ENCODE measurements at regions not wholly inside any gene's neighbourhood (a gene's known extent, or its start where the extent isn't known, plus 50 kb on each side); places are given as distances from the start of the nearest gene placed in this dataset.

GRCh38 chr15:77803487-77803886, 170.8 kb upstream of the LINGO1 start:
- TF ChIP-seq SMC3 (conservative IDR thresholded peaks at IDR 0.05; ENCODE audit: poor library complexity) (no peak), EP300 (conservative IDR thresholded peaks at IDR 0.05; ENCODE audit: poor library complexity, severe bottlenecking) (no peak), EZH2 (IDR thresholded peaks at IDR 0.05; ENCODE audit: borderline replicate concordance, insufficient read depth, low read length, poor library complexity, severe bottlenecking) (no peak), MXI1 (conservative IDR thresholded peaks at IDR 0.05; ENCODE audit: poor library complexity, severe bottlenecking) (no peak), TAF1 (IDR thresholded peaks at IDR 0.05; ENCODE audit: low read depth) (no peak)
- TF ChIP-seq, protein P1, sequence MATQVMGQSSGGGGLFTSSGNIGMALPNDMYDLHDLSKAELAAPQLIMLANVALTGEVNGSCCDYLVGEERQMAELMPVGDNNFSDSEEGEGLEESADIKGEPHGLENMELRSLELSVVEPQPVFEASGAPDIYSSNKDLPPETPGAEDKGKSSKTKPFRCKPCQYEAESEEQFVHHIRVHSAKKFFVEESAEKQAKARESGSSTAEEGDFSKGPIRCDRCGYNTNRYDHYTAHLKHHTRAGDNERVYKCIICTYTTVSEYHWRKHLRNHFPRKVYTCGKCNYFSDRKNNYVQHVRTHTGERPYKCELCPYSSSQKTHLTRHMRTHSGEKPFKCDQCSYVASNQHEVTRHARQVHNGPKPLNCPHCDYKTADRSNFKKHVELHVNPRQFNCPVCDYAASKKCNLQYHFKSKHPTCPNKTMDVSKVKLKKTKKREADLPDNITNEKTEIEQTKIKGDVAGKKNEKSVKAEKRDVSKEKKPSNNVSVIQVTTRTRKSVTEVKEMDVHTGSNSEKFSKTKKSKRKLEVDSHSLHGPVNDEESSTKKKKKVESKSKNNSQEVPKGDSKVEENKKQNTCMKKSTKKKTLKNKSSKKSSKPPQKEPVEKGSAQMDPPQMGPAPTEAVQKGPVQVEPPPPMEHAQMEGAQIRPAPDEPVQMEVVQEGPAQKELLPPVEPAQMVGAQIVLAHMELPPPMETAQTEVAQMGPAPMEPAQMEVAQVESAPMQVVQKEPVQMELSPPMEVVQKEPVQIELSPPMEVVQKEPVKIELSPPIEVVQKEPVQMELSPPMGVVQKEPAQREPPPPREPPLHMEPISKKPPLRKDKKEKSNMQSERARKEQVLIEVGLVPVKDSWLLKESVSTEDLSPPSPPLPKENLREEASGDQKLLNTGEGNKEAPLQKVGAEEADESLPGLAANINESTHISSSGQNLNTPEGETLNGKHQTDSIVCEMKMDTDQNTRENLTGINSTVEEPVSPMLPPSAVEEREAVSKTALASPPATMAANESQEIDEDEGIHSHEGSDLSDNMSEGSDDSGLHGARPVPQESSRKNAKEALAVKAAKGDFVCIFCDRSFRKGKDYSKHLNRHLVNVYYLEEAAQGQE (IDR thresholded peaks at IDR 0.05; ENCODE audit: borderline replicate concordance) = no peak
- no peak overlapping the region for H3K27ac ChIP-seq (ENCODE audit: low read length)

DNA sequence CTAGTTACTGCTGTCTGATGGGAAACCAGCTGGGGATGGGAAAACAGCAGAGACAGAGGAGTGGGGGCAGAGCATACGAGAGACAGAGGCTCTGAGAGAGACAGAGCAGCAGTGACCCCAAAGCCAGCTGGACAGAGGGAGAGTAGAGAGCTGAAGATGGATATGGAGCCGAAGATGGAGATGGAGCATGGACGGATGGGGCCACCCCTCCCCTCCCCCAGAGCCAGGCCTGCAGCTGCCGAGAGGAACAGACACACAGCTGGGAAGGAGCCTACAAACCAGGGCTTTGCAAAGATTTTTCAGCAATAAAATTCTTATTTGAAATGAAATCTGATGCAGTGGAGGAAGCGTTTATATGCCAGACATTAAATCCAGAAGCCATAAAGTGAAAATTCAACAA, 167.6 kb upstream of the LINGO1 start:
- no peaks in the 10 kb centered on the region for H3K9me2 ChIP-seq (ENCODE audit: insufficient read depth, low read length)
- H3K9ac ChIP-seq (ENCODE audit: low read length) = no peak overlapping the region
- H3K9me3 ChIP-seq (ENCODE audit: low read length) = no peaks in the 10 kb centered on the region
- no peaks in the 10 kb centered on the region for H4K20me1 ChIP-seq (ENCODE audit: insufficient read depth)
- no peaks in the 10 kb centered on the region for H3F3A ChIP-seq (ENCODE audit: insufficient read depth, low read length, poor library complexity, severe bottlenecking)
- no peaks in the 10 kb centered on the region for H3K36me3 ChIP-seq (ENCODE audit: insufficient read depth, low read length)
- H3K79me2 ChIP-seq (replicated peaks; ENCODE audit: insufficient read depth, low read length) = no peaks in the 10 kb centered on the region
- H3K4me3 ChIP-seq (ENCODE audit: low read length) = no peak overlapping the region
- TF ChIP-seq TAF1 (IDR thresholded peaks at IDR 0.05; ENCODE audit: low read depth) (no peak), MXI1 (conservative IDR thresholded peaks at IDR 0.05; ENCODE audit: poor library complexity, severe bottlenecking) (no peak), POLR2AphosphoS5 (IDR thresholded peaks at IDR 0.05) (no peak), EP300 (conservative IDR thresholded peaks at IDR 0.05; ENCODE audit: poor library complexity, severe bottlenecking) (no peak), RAD21 (conservative IDR thresholded peaks at IDR 0.05) (no peak), EZH2 (IDR thresholded peaks at IDR 0.05; ENCODE audit: borderline replicate concordance, insufficient read depth, low read length, poor library complexity, severe bottlenecking) (no peak), SMC3 (conservative IDR thresholded peaks at IDR 0.05; ENCODE audit: poor library complexity) (no peak)
- TF ChIP-seq, protein P1 (IDR thresholded peaks at IDR 0.05; ENCODE audit: borderline replicate concordance) = no peak
- no peak overlapping the region for H3K27ac ChIP-seq (ENCODE audit: low read length)
- no peak overlapping the region for H2AFZ ChIP-seq (ENCODE audit: low read depth, low read length)
- no peaks in the 10 kb centered on the region for H3K27me3 ChIP-seq (ENCODE audit: insufficient read depth, low read depth, low read length)
- H3K4me2 ChIP-seq (ENCODE audit: low read length) = no peak overlapping the region

More at GRCh38 chr15:77803487-77803886, 170.8 kb upstream of the LINGO1 start:
- Histone ChIP-seq H3F3A (ENCODE audit: insufficient read depth, low read length, poor library complexity, severe bottlenecking) (no peaks in the 10 kb centered on the region), H3K9me3 (ENCODE audit: low read length) (no peaks in the 10 kb centered on the region), H4K20me1 (ENCODE audit: insufficient read depth) (no peaks in the 10 kb centered on the region), H3K36me3 (ENCODE audit: insufficient read depth, low read length) (no peaks in the 10 kb centered on the region), H3K4me3 (ENCODE audit: low read length) (no peak overlapping the region), H3K79me2 (replicated peaks; ENCODE audit: insufficient read depth, low read length) (no peaks in the 10 kb centered on the region), H3K9ac (ENCODE audit: low read length) (no peak overlapping the region), H3K27me3 (ENCODE audit: insufficient read depth, low read depth, low read length) (no peaks in the 10 kb centered on the region), H3K9me2 (ENCODE audit: insufficient read depth, low read length) (no peaks in the 10 kb centered on the region), H2AFZ (ENCODE audit: low read depth, low read length) (no peak overlapping the region), H3K4me2 (ENCODE audit: low read length) (no peak overlapping the region)

Measured in neural cell (in vitro differentiated cells).